HepG2 (cell line): ENCODE measurements at regions not wholly inside any gene's neighbourhood (a gene's known extent, or its start where the extent isn't known, plus 50 kb on each side); places are given as distances from the start of the nearest gene placed in this dataset.

Experiments
- ATAC-seq: fragments of 200-7000 bp; cut with Tn5 transposase; 3 replicates; pipeline ENCODE4 v1.9.1; 2020; ENCODE audit warnings: mild to moderate bottlenecking, moderate library complexity
- BruUV-seq: library from RNA; stranded (reverse); fragments of 400-500 nt; replicated peaks from 2 replicates; lab custom pipeline; 2021; lab: Mats Ljungman, UMichigan
- CTCF ChIA-PET: fragments of 300-600 bp; formaldehyde crosslinking; extraction: SDS; loops from one replicate; lab custom pipeline; 2021; ENCODE audit warnings: low total read pairs, inconsistent platforms, low intra/inter-chr PET ratio; lab: Yijun Ruan, JAX
- POLR2A ChIA-PET: fragments of 350-600 bp; sonication (Branson Sonifier 250); formaldehyde crosslinking; loops from one replicate; lab custom pipeline; 2020; ENCODE audit warnings: antibody characterized with exemption, inconsistent platforms; lab: Yijun Ruan, JAX
- DNase-seq: peaks from one replicate; pipeline ENCODE4 v3.0.0-alpha.2; 2015; ENCODE audit warnings: low spot score
- FAIRE-seq: peaks from 3 replicates; lab custom pipeline; 2011; peaks lifted over from hg19 to GRCh38; lab: Jason Lieb, UNC
- H2AFZ ChIP-seq: one replicate; pipeline ENCODE4 v1.6.1; 2011; ENCODE audit warnings: low read length, inconsistent platforms
- H3K27ac ChIP-seq: fragments of 300-600 bp; 3 replicates; pipeline ENCODE4 v1.8.0; 2011; ENCODE audit warnings: mixed run types, mild to moderate bottlenecking, mixed read lengths, low read length, inconsistent platforms; ENCODE audit not compliant: insufficient read depth; ENCODE audit errors: extremely low read length
- H3K27me3 ChIP-seq, 2 experiments: fragments of 200-600 bp in 1 of 2; 2 replicates in 1 of 2; 3 replicates in 1 of 2; pipeline versions ENCODE4 v1.6.0 to v1.8.0; 2011; ENCODE audit warnings: low read length in 2 of 2, mild to moderate bottlenecking in 2 of 2, moderate library complexity in 2 of 2, inconsistent platforms in 1 of 2; ENCODE audit not compliant: insufficient read depth in 2 of 2, control insufficient read depth in 1 of 2
- H3K36me3 ChIP-seq, 2 experiments: fragments of 200-600 bp in 1 of 2; replicated peaks in 1 of 2; 2 replicates in 1 of 2; 3 replicates in 1 of 2; pipeline versions ENCODE4 v1.5.1 to v1.8.0; 2011; ENCODE audit warnings: low read length in 2 of 2, inconsistent platforms in 1 of 2; ENCODE audit not compliant: insufficient read depth in 2 of 2, control insufficient read depth in 1 of 2
- H3K4me1 ChIP-seq: 2 replicates; pipeline ENCODE4 v1.5.1; 2012; ENCODE audit warnings: low read length, inconsistent platforms; ENCODE audit not compliant: insufficient read depth
- H3K4me2 ChIP-seq: 2 replicates; pipeline ENCODE4 v1.6.0; 2011; ENCODE audit warnings: low read depth, low read length, inconsistent platforms
- H3K4me3 ChIP-seq, 3 experiments: fragments of 200-600 bp in 1 of 3; sonication (generic), shearing (Covaris generic) in 1 of 3; replicated peaks in 1 of 3; 2 replicates each; pipeline ENCODE4 v1.5.1; 2011 to 2016; ENCODE audit warnings: low read length in 3 of 3, inconsistent platforms in 2 of 3, low read depth in 2 of 3, mild to moderate bottlenecking in 2 of 3, control low read depth in 1 of 3, mixed read lengths in 1 of 3; ENCODE audit not compliant: insufficient read depth in 1 of 3
- H3K79me2 ChIP-seq: one replicate; pipeline ENCODE4 v1.6.1; 2011; ENCODE audit warnings: low read length, inconsistent platforms; ENCODE audit not compliant: insufficient read depth
- H3K9ac ChIP-seq: 2 replicates; pipeline ENCODE4 v1.6.0; 2011; ENCODE audit warnings: mild to moderate bottlenecking, low read depth, low read length, inconsistent platforms; ENCODE audit not compliant: insufficient read depth
- H3K9me3 ChIP-seq: 2 replicates; pipeline ENCODE4 v1.5.1; 2012; ENCODE audit warnings: mild to moderate bottlenecking, low read length
- H4K20me1 ChIP-seq: 2 replicates; pipeline ENCODE4 v1.6.0; 2011; ENCODE audit warnings: inconsistent platforms, mild to moderate bottlenecking, low read length, moderate library complexity; ENCODE audit not compliant: insufficient read depth
- ATAD3A ChIP-seq: sonication (generic); formaldehyde crosslinking; IDR thresholded peaks from 2 replicates; pipeline ENCODE4 v1.4.0; 2020; ENCODE audit warnings: missing genetic modification reagents
- ETV5 ChIP-seq: IDR thresholded peaks from 2 replicates; pipeline ENCODE4 v1.6.1; 2018; ENCODE audit warnings: missing biosample characterization, missing genetic modification reagents, inconsistent platforms, borderline replicate concordance
- FOXO1 ChIP-seq: sonication (generic); formaldehyde crosslinking; IDR thresholded peaks from 2 replicates; pipeline ENCODE4 v1.4.0; 2020; ENCODE audit warnings: missing genetic modification reagents
- KDM1A ChIP-seq: IDR thresholded peaks from 2 replicates; pipeline ENCODE4 v1.6.1; 2016; ENCODE audit warnings: missing compliant biosample characterization
- PHF8 ChIP-seq: sonication (generic); formaldehyde crosslinking; IDR thresholded peaks from 2 replicates; pipeline ENCODE4 v1.5.0; 2020; ENCODE audit warnings: missing genetic modification reagents
- POLR2A ChIP-seq, 2 experiments: IDR thresholded peaks; 2 replicates each; pipeline ENCODE4 v1.6.1; 2011; ENCODE audit warnings: low read depth in 2 of 2, low read length in 2 of 2, mild to moderate bottlenecking in 1 of 2, moderate library complexity in 1 of 2; ENCODE audit not compliant: insufficient read depth in 1 of 2
- RBFOX2 ChIP-seq: fragments of 200-400 bp; formaldehyde crosslinking; IDR thresholded peaks from 2 replicates; pipeline ENCODE4 v1.6.1; 2017; ENCODE audit warnings: low read depth, mild to moderate bottlenecking, low read length
- SMARCE1 ChIP-seq: fragments of 450-650 bp; IDR thresholded peaks from 2 replicates; pipeline ENCODE4 v1.6.1; 2017; ENCODE audit warnings: borderline replicate concordance
- XRCC5 ChIP-seq: fragments of 200-400 bp; formaldehyde crosslinking; optimal IDR thresholded peaks from 2 replicates; pipeline ENCODE3; 2017; ENCODE audit warnings: mild to moderate bottlenecking, low read length
- ZNF235 ChIP-seq: sonication (generic); formaldehyde crosslinking; IDR thresholded peaks from 2 replicates; pipeline ENCODE4 v1.8.1; 2023; ENCODE audit warnings: mild to moderate bottlenecking, missing genetic modification reagents, borderline replicate concordance
- WGBS: methylation state at CpG from one replicate; pipeline ENCODE4 v1.1.6; 2017; ENCODE audit warnings: low lambda C conversion rate; 5-methylcytosine and 5-hydroxymethylcytosine counted together
- in situ Hi-C: cut with HindIII; loops from 2 replicates; pipeline ENCODE4 v1.10.0; 2017; ENCODE audit warnings: low pct_unique_long_range_greater_than_20kb; ENCODE audit not compliant: extremely low pct_ligation_motif_present
- intact Hi-C: fragments of 100-400 bp; cut with micrococcal nuclease; formaldehyde crosslinking; loops from one replicate; pipeline ENCODE4 v1.10.0; 2022; ENCODE audit not compliant: unreplicated experiment
- TF ChIP-seq, protein P1 (sequence below): sonication (generic); formaldehyde crosslinking; conservative IDR thresholded peaks from 2 replicates; pipeline ENCODE4 v1.8.0; 2022; ENCODE audit warnings: low read depth, missing genetic modification reagents
- TF ChIP-seq, protein P2 (sequence below): sonication (generic); formaldehyde crosslinking; IDR thresholded peaks from 2 replicates; pipeline ENCODE4 v1.5.0; 2020; ENCODE audit warnings: missing genetic modification reagents, mild to moderate bottlenecking, borderline replicate concordance
- TF ChIP-seq, protein P3 (sequence below): sonication (generic); formaldehyde crosslinking; IDR thresholded peaks from 2 replicates; pipeline ENCODE4 v1.4.0; 2020; ENCODE audit warnings: low read depth, missing genetic modification reagents

DNA sequence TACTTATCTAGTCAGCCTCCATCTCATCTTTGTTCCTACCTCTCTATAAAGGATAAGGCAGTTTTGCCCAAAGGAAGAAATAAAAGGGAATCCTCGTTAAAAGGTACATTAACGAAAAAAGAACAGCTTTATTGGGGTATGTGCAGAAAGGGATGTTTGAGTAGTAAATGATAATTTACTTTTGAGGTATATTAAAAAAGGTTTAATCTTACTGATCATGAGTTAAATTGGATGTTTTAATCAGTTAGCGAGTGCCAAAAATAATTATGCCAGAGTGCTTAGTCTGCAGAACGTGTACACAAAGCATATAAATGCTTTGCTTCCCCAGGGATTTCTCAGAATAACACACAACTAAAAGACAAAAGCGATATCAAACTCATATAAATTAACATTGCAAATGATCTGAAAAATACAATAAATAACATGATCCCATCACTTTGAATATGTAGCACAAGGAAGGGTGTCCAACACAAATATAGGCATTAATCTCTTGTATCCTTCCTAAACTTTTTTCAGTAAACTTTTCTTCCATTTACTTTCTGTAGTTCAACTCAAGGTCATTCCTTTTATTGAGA lies 865.0 kb downstream of the NR2F1-AS1 start (continued):
- TF ChIP-seq, protein P1, sequence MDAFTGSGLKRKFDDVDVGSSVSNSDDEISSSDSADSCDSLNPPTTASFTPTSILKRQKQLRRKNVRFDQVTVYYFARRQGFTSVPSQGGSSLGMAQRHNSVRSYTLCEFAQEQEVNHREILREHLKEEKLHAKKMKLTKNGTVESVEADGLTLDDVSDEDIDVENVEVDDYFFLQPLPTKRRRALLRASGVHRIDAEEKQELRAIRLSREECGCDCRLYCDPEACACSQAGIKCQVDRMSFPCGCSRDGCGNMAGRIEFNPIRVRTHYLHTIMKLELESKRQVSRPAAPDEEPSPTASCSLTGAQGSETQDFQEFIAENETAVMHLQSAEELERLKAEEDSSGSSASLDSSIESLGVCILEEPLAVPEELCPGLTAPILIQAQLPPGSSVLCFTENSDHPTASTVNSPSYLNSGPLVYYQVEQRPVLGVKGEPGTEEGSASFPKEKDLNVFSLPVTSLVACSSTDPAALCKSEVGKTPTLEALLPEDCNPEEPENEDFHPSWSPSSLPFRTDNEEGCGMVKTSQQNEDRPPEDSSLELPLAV (CRISPR knock-in tag): no peak

DNA sequence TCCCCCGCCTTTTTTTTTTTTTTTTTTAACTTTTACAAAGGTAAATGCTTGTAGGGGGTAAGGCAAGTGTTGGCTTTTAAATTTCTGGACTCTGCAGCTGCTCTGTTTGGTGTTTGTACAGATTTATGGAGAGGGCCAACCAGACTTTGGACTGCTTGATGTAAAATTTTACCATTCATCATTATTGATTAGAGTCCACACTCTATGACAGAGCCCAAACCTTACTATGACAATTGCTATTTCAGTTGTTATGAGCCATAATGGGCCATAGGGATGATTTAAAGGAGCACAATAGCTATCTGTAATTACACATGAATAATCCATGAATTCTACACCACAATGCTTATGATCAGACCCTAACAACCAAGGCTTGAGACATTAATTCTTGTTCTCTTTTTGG lies 867.2 kb downstream of the NR2F1-AS1 start:
- intact Hi-C loops: no loop called here
- WGBS: 5% methylated on average over 1 of the region's 1 CpG
- FAIRE-seq: no peak

DNA sequence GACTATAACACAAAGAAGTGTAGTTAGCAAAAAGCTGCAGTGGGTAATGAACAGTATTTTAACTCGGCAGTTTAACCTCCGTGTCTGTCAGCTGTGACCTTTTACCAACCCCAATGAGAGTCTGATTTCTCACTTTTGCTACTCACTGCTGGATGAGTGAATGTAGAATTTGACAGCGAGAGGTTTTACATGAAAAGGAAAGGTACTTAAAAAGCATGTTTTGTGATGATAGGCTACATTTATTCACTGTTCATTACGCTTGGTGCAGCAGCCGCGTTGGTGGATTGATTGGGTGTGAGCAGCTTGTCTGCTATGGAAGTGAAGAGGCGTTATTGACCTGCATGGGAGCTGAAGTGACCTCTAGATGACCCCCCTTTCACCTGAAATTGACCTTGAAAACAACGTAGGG lies 867.7 kb downstream of the NR2F1-AS1 start:
- H3K79me2 ChIP-seq: no peaks in the 10 kb centered on the region
- POLR2A ChIA-PET: no interaction called here
- H3K4me3 ChIP-seq: no peak overlapping the region
- no peaks in the 10 kb centered on the region for H4K20me1 ChIP-seq
- no peaks in the 10 kb centered on the region for H3K9me3 ChIP-seq
- H3K4me2 ChIP-seq: no peak overlapping the region
- no peak for FAIRE-seq
- H3K36me3 ChIP-seq: no peaks in the 10 kb centered on the region
- CTCF ChIA-PET: no interaction called here
- H3K4me1 ChIP-seq: no peaks in the 10 kb centered on the region
- WGBS: 16% methylated on average over 8 of the region's 8 CpGs
- ATAC-seq: no peak
- BruUV-seq: no TSS peak
- intact Hi-C loops: no loop called here
- in situ Hi-C loops: no loop called here
- H2AFZ ChIP-seq: no peak overlapping the region
- DNase-seq: no peak
- no peak overlapping the region for H3K9ac ChIP-seq
- no peak overlapping the region for H3K27ac ChIP-seq
- H3K27me3 ChIP-seq: no peaks in the 10 kb centered on the region
- TF ChIP-seq ZNF235 (CRISPR knock-in tag): no peak
- no peak for TF ChIP-seq PHF8 (CRISPR knock-in tag)
- TF ChIP-seq, protein P2, sequence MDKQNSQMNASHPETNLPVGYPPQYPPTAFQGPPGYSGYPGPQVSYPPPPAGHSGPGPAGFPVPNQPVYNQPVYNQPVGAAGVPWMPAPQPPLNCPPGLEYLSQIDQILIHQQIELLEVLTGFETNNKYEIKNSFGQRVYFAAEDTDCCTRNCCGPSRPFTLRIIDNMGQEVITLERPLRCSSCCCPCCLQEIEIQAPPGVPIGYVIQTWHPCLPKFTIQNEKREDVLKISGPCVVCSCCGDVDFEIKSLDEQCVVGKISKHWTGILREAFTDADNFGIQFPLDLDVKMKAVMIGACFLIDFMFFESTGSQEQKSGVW (CRISPR knock-in tag): no peak
- TF ChIP-seq XRCC5: no peak
- TF ChIP-seq KDM1A (CRISPR knock-in tag): no peak
- TF ChIP-seq, protein P3, sequence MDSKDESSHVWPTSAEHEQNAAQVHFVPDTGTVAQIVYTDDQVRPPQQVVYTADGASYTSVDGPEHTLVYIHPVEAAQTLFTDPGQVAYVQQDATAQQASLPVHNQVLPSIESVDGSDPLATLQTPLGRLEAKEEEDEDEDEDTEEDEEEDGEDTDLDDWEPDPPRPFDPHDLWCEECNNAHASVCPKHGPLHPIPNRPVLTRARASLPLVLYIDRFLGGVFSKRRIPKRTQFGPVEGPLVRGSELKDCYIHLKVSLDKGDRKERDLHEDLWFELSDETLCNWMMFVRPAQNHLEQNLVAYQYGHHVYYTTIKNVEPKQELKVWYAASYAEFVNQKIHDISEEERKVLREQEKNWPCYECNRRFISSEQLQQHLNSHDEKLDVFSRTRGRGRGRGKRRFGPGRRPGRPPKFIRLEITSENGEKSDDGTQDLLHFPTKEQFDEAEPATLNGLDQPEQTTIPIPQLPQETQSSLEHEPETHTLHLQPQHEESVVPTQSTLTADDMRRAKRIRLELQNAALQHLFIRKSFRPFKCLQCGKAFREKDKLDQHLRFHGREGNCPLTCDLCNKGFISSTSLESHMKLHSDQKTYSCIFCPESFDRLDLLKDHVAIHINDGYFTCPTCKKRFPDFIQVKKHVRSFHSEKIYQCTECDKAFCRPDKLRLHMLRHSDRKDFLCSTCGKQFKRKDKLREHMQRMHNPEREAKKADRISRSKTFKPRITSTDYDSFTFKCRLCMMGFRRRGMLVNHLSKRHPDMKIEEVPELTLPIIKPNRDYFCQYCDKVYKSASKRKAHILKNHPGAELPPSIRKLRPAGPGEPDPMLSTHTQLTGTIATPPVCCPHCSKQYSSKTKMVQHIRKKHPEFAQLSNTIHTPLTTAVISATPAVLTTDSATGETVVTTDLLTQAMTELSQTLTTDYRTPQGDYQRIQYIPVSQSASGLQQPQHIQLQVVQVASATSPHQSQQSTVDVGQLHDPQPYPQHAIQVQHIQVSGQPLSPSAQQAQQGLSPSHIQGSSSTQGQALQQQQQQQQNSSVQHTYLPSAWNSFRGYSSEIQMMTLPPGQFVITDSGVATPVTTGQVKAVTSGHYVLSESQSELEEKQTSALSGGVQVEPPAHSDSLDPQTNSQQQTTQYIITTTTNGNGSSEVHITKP (CRISPR knock-in tag): no peak
- no peak for TF ChIP-seq ETV5 (CRISPR knock-in tag)
- TF ChIP-seq FOXO1: no peak
- TF ChIP-seq SMARCE1: no peak
- TF ChIP-seq POLR2A (IDR thresholded peaks at IDR 0.05; ENCODE audit: insufficient read depth in 1 of 2, low read depth in 2 of 2, low read length in 2 of 2): no peak
- no peak for TF ChIP-seq ATAD3A

More for the DNA sequence above, 867.2 kb downstream of the NR2F1-AS1 start:
- Histone ChIP-seq H3K27me3 (no peaks in the 10 kb centered on the region), H3K4me1 (no peaks in the 10 kb centered on the region), H3K27ac (no peak overlapping the region), H3K79me2 (no peaks in the 10 kb centered on the region), H4K20me1 (no peaks in the 10 kb centered on the region), H3K4me3 (no peak overlapping the region), H3K4me2 (no peak overlapping the region), H2AFZ (no peak overlapping the region), H3K36me3 (no peaks in the 10 kb centered on the region), H3K9ac (no peak overlapping the region), H3K9me3 (no peaks in the 10 kb centered on the region)
- ATAC-seq (no peak), DNase-seq (no peak)
- in situ Hi-C loops: no loop called here
- ChIA-PET POLR2A (no interaction called here), CTCF (no interaction called here)
- no TSS peak for BruUV-seq
- no peak for TF ChIP-seq RBFOX2
